ENCODE measurements at regions not wholly inside any gene's neighbourhood (a gene's known extent, or its start where the extent isn't known, plus 50 kb on each side); places are given as distances from the start of the nearest gene placed in this dataset.

GRCh38 chr1:91575909-91576519 lies 75.4 kb downstream of the CDC7 start:
- DNase-seq (ENCODE audit: low spot score): no peak

GRCh38 chr1:91578320-91579109 lies 77.9 kb downstream of the CDC7 start:
- peak; percentile 51 for DNase-seq (ENCODE audit: low spot score)

- no peak for DNase-seq (ENCODE audit: low spot score)
Measured at GRCh38 chr1:91579658-91580228, 79.1 kb downstream of the CDC7 start.

GRCh38 chr1:91582431-91582921 lies 81.8 kb downstream of the CDC7 start:
- peak; percentile 99 for DNase-seq (ENCODE audit: low spot score)

- peak; percentile 52 for DNase-seq (ENCODE audit: low spot score)
Measured at GRCh38 chr1:91583326-91583755, 82.7 kb downstream of the CDC7 start.

- no peak for DNase-seq (ENCODE audit: low spot score)
Measured at GRCh38 chr1:91584309-91584708, 83.7 kb downstream of the CDC7 start.

GRCh38 chr1:91584878-91585277 lies 84.2 kb downstream of the CDC7 start:
- DNase-seq (ENCODE audit: low spot score): peak; percentile 19

- DNase-seq (ENCODE audit: low spot score): no peak
Measured at GRCh38 chr1:91585502-91585901, 84.9 kb downstream of the CDC7 start.

- peak; percentile 99 for DNase-seq (ENCODE audit: low spot score)
Measured at GRCh38 chr1:91585982-91586381, 85.3 kb downstream of the CDC7 start.

- DNase-seq (ENCODE audit: low spot score): no peak
Measured at GRCh38 chr1:91589437-91589836, 88.8 kb downstream of the CDC7 start.

- DNase-seq (ENCODE audit: low spot score): no peak
Measured at GRCh38 chr1:91591175-91591974, 90.7 kb downstream of the CDC7 start.

- no peak for DNase-seq (ENCODE audit: low spot score)
Measured at GRCh38 chr1:91592716-91593477, 92.2 kb downstream of the CDC7 start.

- no peak for DNase-seq (ENCODE audit: low spot score)
Measured at GRCh38 chr1:91594383-91595055, 93.9 kb downstream of the CDC7 start.

GRCh38 chr1:91596474-91596873 lies 95.8 kb downstream of the CDC7 start:
- DNase-seq (ENCODE audit: low spot score): no peak

- DNase-seq (ENCODE audit: low spot score): no peak
Measured at GRCh38 chr1:91597215-91597614, 96.6 kb downstream of the CDC7 start.

- no peak for DNase-seq (ENCODE audit: low spot score)
Measured at GRCh38 chr1:91600431-91601337, 100.0 kb downstream of the CDC7 start.

- no peak for DNase-seq (ENCODE audit: low spot score)
Measured at GRCh38 chr1:91601554-91602376, 101.1 kb downstream of the CDC7 start.

GRCh38 chr1:91603409-91603808 lies 102.8 kb downstream of the CDC7 start:
- peak; percentile 87 for DNase-seq (ENCODE audit: low spot score)

GRCh38 chr1:91604632-91605031 lies 104.0 kb downstream of the CDC7 start:
- DNase-seq (ENCODE audit: low spot score): no peak

Measured in kidney tubule cell (primary cell).